ENCODE measurements at regions not wholly inside any gene's neighbourhood (a gene's known extent, or its start where the extent isn't known, plus 50 kb on each side); places are given as distances from the start of the nearest gene placed in this dataset.

DNA sequence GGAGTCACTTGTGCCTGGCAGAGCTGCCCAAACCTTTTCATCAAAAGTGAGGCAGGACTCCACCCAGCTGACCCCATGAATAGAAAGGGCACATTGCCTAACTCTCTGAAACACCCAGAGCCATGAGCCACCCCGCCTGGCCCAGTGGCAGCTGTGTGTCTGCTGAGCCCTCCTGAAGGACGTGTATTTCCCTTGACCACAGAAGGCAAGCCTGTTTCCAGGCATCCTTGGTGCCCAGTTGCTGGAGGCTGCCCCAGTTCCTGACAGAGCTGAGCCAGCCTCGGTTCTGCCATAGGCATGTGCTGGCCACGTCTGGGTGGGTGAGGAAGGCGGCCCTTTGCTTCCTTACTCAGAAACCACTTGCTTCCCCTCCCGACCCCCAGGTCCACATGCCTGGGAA is 124.7 kb upstream of the GLI2 start:
- no peaks in the 10 kb centered on the region for H4K20me1 ChIP-seq (ENCODE audit: control insufficient read depth, insufficient read depth)
- no peak overlapping the region for H3K27ac ChIP-seq (ENCODE audit: control insufficient read depth, insufficient read depth)
- ATAC-seq (no peak), DNase-seq (ENCODE audit: low read depth, low spot score) (no peak), FAIRE-seq (no peak)
- ChIA-PET SMC1A (ENCODE audit: uncharacterized antibody, unreplicated experiment) (no interaction called here), CTCF (no interaction called here), POLR2A (no interaction called here), RAD21 (ENCODE audit: unreplicated experiment) (no interaction called here)
- 7% methylated on average over 6 of the region's 6 CpGs for WGBS (ENCODE audit: insufficient coverage, insufficient replicate concordance, low lambda C conversion rate, missing lambda C conversion rate)
- BruUV-seq (replicated peaks): no TSS peak
- TF ChIP-seq SIX5 (IDR thresholded peaks at IDR 0.05; ENCODE audit: low read depth, low read length, severe bottlenecking) (no peak), MTA2 (IDR thresholded peaks at IDR 0.05; ENCODE audit: low read depth) (no peak), KAT2A (conservative IDR thresholded peaks at IDR 0.05; ENCODE audit: control insufficient read depth, low read depth, low read length) (no peak), POU2F2 (IDR thresholded peaks at IDR 0.05; ENCODE audit: borderline replicate concordance, low read depth, low read length) (no peak), IKZF2 (IDR thresholded peaks at IDR 0.05) (no peak), TARDBP (IDR thresholded peaks at IDR 0.05; ENCODE audit: borderline replicate concordance) (no peak)
- TF ChIP-seq, protein P1, sequence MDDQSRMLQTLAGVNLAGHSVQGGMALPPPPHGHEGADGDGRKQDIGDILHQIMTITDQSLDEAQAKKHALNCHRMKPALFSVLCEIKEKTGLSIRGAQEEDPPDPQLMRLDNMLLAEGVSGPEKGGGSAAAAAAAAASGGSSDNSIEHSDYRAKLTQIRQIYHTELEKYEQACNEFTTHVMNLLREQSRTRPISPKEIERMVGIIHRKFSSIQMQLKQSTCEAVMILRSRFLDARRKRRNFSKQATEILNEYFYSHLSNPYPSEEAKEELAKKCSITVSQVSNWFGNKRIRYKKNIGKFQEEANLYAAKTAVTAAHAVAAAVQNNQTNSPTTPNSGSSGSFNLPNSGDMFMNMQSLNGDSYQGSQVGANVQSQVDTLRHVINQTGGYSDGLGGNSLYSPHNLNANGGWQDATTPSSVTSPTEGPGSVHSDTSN (IDR thresholded peaks at IDR 0.05; ENCODE audit: insufficient replicate concordance, low read depth, low read length): no peak
- no peaks in the 10 kb centered on the region for H3K79me2 ChIP-seq (ENCODE audit: control insufficient read depth, insufficient read depth, low read length)
- H3K4me2 ChIP-seq (ENCODE audit: control insufficient read depth, insufficient read depth): no peak overlapping the region
- H3K27me3 ChIP-seq (replicated peaks in 1 of 2; ENCODE audit: control insufficient read depth in 2 of 2, insufficient read depth in 2 of 2, low read length in 1 of 2): peaks cover 3 to 8% of the 10 kb centered on the region in 2 experiments; a peak in 3 of 4 replicates
- intact Hi-C loops (cut with micrococcal nuclease; ENCODE audit: unreplicated experiment) (no loop called here), in situ Hi-C loops (cut with MboI) (no loop called here)
- H3K9me3 ChIP-seq (replicated peaks; ENCODE audit: control insufficient read depth, insufficient read depth, low read length): no peaks in the 10 kb centered on the region
- H3K4me3 ChIP-seq: no peak overlapping the region
- no peaks in the 10 kb centered on the region for H3K4me1 ChIP-seq (ENCODE audit: control insufficient read depth, insufficient read depth, low read length)
- H3K36me3 ChIP-seq (ENCODE audit: control insufficient read depth in 2 of 2, insufficient read depth in 2 of 2, low read length in 1 of 2): no peaks in the 10 kb centered on the region
- no peak overlapping the region for H3K9ac ChIP-seq (ENCODE audit: control insufficient read depth, insufficient read depth, low read length)
- no peak overlapping the region for H2AFZ ChIP-seq (ENCODE audit: control insufficient read depth, low read depth, low read length)

DNA sequence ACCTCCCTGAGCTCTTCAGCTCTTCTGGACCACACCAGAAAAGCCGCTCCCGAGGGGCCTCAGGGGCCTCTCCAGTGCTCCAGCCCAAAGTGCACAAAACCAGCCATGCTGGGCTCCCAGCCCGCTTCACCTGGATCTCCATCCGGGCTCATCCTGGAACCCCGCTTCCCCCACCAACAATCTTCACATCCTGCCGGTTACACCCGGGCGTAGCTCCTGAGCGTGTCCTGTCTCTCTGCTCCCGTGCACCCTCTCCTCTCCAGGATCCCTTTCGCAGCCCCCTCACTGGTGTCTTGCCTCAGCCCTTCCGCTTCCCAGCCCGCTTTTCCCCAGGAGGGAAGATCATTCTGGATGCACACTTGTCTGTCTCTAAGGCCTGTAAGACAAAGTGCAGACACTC is 123.7 kb upstream of the GLI2 start:
- BruUV-seq (replicated peaks): no TSS peak
- no peak for ATAC-seq
- H3K4me2 ChIP-seq (ENCODE audit: control insufficient read depth, insufficient read depth): no peak overlapping the region
- intact Hi-C loops (cut with micrococcal nuclease; ENCODE audit: unreplicated experiment) (no loop called here), in situ Hi-C loops (cut with MboI) (no loop called here)
- ChIA-PET RAD21 (ENCODE audit: unreplicated experiment) (no interaction called here), POLR2A (no interaction called here), CTCF (no interaction called here), SMC1A (ENCODE audit: uncharacterized antibody, unreplicated experiment) (no interaction called here)
- H3K9me3 ChIP-seq (replicated peaks; ENCODE audit: control insufficient read depth, insufficient read depth, low read length): no peaks in the 10 kb centered on the region
- no peaks in the 10 kb centered on the region for H3K36me3 ChIP-seq (ENCODE audit: control insufficient read depth in 2 of 2, insufficient read depth in 2 of 2, low read length in 1 of 2)
- H4K20me1 ChIP-seq (ENCODE audit: control insufficient read depth, insufficient read depth): no peaks in the 10 kb centered on the region
- no peak for FAIRE-seq
- H2AFZ ChIP-seq (ENCODE audit: control insufficient read depth, low read depth, low read length): no peak overlapping the region
- no peak overlapping the region for H3K4me3 ChIP-seq
- H3K27ac ChIP-seq (ENCODE audit: control insufficient read depth, insufficient read depth): no peak overlapping the region
- WGBS (ENCODE audit: insufficient coverage, insufficient replicate concordance, low lambda C conversion rate, missing lambda C conversion rate): 19% methylated on average over 13 of the region's 13 CpGs
- H3K4me1 ChIP-seq (ENCODE audit: control insufficient read depth, insufficient read depth, low read length): no peaks in the 10 kb centered on the region
- TF ChIP-seq YBX1 (IDR thresholded peaks at IDR 0.05) (no peak), ZNF24 (IDR thresholded peaks at IDR 0.05) (no peak), NBN (IDR thresholded peaks at IDR 0.05) (no peak), IKZF1 (conservative IDR thresholded peaks at IDR 0.05) (no peak), MTA2 (IDR thresholded peaks at IDR 0.05; ENCODE audit: low read depth) (no peak), CBX3 (IDR thresholded peaks at IDR 0.05; ENCODE audit: borderline replicate concordance, low read depth) (no peak), TAF1 (IDR thresholded peaks at IDR 0.05; ENCODE audit: borderline replicate concordance, low read depth, low read length) (no peak)
- H3K9ac ChIP-seq (ENCODE audit: control insufficient read depth, insufficient read depth, low read length): no peak overlapping the region
- no peaks in the 10 kb centered on the region for H3K79me2 ChIP-seq (ENCODE audit: control insufficient read depth, insufficient read depth, low read length)
- H3K27me3 ChIP-seq (replicated peaks in 1 of 2; ENCODE audit: control insufficient read depth in 2 of 2, insufficient read depth in 2 of 2, low read length in 1 of 2): peaks cover 3 to 8% of the 10 kb centered on the region in 2 experiments; a peak in 3 of 4 replicates
- no peak for DNase-seq (ENCODE audit: low read depth, low spot score)

Data from GM12878 (cell line).